ENCODE measurements at regions not wholly inside any gene's neighbourhood (a gene's known extent, or its start where the extent isn't known, plus 50 kb on each side); places are given as distances from the start of the nearest gene placed in this dataset.

DNA sequence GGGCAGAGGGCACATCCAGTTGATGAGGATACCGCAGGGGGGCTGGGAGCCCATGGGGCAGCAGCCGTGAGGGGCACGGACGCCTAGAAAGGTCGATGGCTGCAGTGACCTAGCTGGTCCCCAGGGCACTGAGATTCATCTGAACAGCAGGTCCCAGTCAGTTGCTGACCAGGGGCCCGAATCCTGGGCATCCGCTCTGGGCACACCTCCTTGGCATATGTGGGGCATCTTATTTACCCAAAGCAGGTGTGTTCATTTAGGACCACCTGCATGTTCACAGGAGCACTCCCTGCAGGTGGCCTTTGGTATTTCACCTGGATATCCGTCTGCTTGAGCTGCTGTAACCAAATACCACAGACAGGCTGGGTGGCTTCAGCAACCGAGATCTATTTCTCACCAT, 72.0 kb upstream of the ODC1 start:
- Mint-ChIP-seq H3K27me3 (peaks cover 12% of the 10 kb centered on the region), H3K27ac (ENCODE audit: low read depth) (no peak overlapping the region), H3K9me3 (peaks cover 6% of the 10 kb centered on the region), H3K4me3 (no peak overlapping the region), H3K4me1 (no peaks in the 10 kb centered on the region), H3K36me3 (ENCODE audit: insufficient read depth) (no peaks in the 10 kb centered on the region)
- no peak for ATAC-seq (replicated peaks; ENCODE audit: extremely low read depth, poor library complexity, severe bottlenecking)
- DNase-seq (ENCODE audit: low spot score in 2 of 2): no peak

DNA sequence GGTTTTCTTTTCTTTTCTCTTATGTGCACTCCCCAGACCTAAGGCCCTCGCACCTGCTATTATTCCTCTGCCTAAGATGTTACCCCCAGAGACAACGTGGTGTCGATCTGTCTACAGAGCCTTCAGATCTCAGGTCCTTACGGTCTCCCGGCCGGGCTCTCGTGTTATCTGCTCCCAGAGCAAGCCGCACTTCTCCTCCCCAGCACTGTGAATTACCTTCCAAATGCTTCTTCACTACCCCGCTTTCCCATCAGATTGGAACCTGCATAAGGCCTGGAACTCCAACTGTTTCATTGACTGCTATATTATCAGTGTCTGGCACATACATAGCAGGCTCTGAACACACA, 71.2 kb upstream of the ODC1 start:
- DNase-seq (ENCODE audit: low spot score in 2 of 2) (no peak), ATAC-seq (replicated peaks; ENCODE audit: extremely low read depth, poor library complexity, severe bottlenecking) (no peak)
- Mint-ChIP-seq H3K9me3 (peaks cover 11% of the 10 kb centered on the region), H3K4me1 (no peaks in the 10 kb centered on the region), H3K4me3 (no peak overlapping the region), H3K27ac (ENCODE audit: low read depth) (no peak overlapping the region), H3K27me3 (peaks cover 12% of the 10 kb centered on the region), H3K36me3 (ENCODE audit: insufficient read depth) (peaks cover under 1% of the 10 kb centered on the region)

DNA sequence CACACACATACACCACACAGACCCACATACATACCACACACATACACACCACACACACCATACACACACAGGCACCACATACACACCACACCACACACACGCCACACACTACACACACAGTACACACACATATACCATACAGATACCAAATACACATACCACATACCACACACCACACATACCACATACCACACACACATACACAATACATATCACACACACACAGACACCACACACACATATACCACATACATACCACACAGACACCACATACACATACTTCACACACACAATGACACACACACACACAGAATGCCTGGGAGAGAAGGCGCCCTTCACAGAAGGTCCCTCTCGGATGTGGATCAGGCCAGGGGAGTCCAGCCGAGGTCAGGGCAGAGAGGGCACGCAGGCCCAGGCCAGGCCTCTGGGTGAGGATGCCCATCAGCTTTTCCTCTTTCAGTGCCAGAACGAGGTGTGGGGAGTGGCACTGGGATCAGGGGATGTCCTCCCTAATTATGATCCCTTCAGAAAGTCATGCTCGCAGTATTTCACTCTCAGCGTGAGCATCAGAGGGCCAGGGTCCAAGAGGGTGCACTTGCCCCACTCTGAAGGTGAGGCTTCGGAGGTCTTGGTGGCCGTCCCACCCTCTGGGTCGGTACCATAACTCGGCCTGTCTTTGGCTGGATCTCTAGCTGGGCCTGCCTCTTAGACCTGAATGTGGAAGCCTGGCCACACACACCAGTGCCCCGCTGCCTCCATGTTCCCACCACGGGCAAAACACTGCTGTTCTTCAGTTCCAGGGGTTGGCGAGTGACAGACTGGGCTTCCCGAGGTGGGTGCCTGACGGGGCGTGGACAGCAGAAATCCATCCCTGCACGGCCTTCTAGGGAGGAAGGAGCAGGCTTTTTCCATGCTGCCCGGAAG, 70.6 kb upstream of the ODC1 start:
- peaks cover 2% of the 10 kb centered on the region for H3K36me3 Mint-ChIP-seq (ENCODE audit: insufficient read depth)
- ATAC-seq (replicated peaks; ENCODE audit: extremely low read depth, poor library complexity, severe bottlenecking): no peak
- H3K27ac Mint-ChIP-seq (ENCODE audit: low read depth): no peak overlapping the region
- no peak overlapping the region for H3K4me3 Mint-ChIP-seq
- H3K27me3 Mint-ChIP-seq: peaks cover 7% of the 10 kb centered on the region
- DNase-seq (ENCODE audit: low spot score in 2 of 2): no peak
- no peaks in the 10 kb centered on the region for H3K4me1 Mint-ChIP-seq
- H3K9me3 Mint-ChIP-seq: peaks cover 11% of the 10 kb centered on the region

- Mint-ChIP-seq H3K27me3 (no peaks in the 10 kb centered on the region), H3K27ac (ENCODE audit: low read depth) (no peak overlapping the region), H3K4me1 (no peaks in the 10 kb centered on the region), H3K9me3 (peaks cover 11% of the 10 kb centered on the region), H3K4me3 (no peak overlapping the region), H3K36me3 (ENCODE audit: insufficient read depth) (peaks cover 2% of the 10 kb centered on the region)
- ATAC-seq (replicated peaks; ENCODE audit: extremely low read depth, poor library complexity, severe bottlenecking): no peak
- no peak for DNase-seq (ENCODE audit: low spot score in 2 of 2)
Measured at GRCh38 chr2:10517351-10518043, 69.4 kb upstream of the ODC1 start.

DNA sequence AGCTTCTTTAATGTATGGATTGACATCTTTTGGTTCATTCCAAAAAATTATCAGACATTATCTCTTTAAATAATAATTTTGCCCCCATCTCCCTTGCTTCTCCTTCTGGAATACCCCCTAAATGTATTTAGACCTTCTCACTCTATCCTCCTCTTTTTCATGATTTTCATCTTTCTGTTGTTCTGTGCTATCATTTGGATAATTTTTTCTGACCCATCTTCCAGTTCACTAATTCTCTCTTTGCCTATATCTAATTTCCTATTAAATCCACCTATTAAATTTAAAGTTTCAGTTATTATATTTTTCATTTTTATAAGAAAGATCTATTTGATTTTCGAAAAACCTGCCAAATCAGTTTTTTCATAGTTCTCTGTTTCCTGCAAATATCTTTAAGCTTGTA, 67.8 kb upstream of the ODC1 start:
- no peak for ATAC-seq (replicated peaks; ENCODE audit: extremely low read depth, poor library complexity, severe bottlenecking)
- H3K27me3 Mint-ChIP-seq: no peaks in the 10 kb centered on the region
- no peak overlapping the region for H3K4me3 Mint-ChIP-seq
- no peak for DNase-seq (ENCODE audit: low spot score in 2 of 2)
- H3K4me1 Mint-ChIP-seq: no peaks in the 10 kb centered on the region
- H3K9me3 Mint-ChIP-seq: peaks cover 11% of the 10 kb centered on the region
- H3K27ac Mint-ChIP-seq (ENCODE audit: low read depth): no peak overlapping the region
- peaks cover 2% of the 10 kb centered on the region for H3K36me3 Mint-ChIP-seq (ENCODE audit: insufficient read depth)

GRCh38 chr2:10514743-10515142, 66.6 kb upstream of the ODC1 start:
- no peak for ATAC-seq (replicated peaks; ENCODE audit: extremely low read depth, poor library complexity, severe bottlenecking)
- no peak for DNase-seq (ENCODE audit: low spot score in 2 of 2)
- H3K36me3 Mint-ChIP-seq (ENCODE audit: insufficient read depth): peaks cover 2% of the 10 kb centered on the region

DNA sequence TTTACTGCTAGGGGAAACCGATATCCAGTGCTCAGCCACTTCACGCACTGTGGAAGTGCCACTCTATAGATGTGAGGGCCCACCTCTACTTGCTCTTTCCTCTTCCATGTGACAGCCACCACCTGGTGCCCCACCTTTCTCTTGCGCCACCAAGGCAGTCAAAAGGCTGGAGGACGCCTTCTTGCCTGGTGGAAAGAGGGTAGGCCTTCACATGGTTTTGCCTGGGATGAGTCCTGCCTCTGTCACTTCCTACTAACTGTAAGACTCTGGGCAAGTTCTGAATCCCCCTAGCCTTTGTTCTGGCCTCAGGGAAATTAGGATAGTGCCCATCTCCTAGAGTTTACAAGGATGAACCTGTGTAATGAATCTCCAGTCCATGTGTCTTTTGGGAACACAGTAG, 66.1 kb upstream of the ODC1 start:
- peaks cover 11% of the 10 kb centered on the region for H3K9me3 Mint-ChIP-seq
- no peak overlapping the region for H3K4me3 Mint-ChIP-seq
- DNase-seq (ENCODE audit: low spot score in 2 of 2): no peak
- ATAC-seq (replicated peaks; ENCODE audit: extremely low read depth, poor library complexity, severe bottlenecking): no peak
- no peaks in the 10 kb centered on the region for H3K4me1 Mint-ChIP-seq
- H3K27me3 Mint-ChIP-seq: no peaks in the 10 kb centered on the region
- H3K36me3 Mint-ChIP-seq (ENCODE audit: insufficient read depth): peaks cover 2% of the 10 kb centered on the region
- no peak overlapping the region for H3K27ac Mint-ChIP-seq (ENCODE audit: low read depth)

More at GRCh38 chr2:10514743-10515142, 66.6 kb upstream of the ODC1 start:
- H3K27ac Mint-ChIP-seq (ENCODE audit: low read depth): no peak overlapping the region
- no peaks in the 10 kb centered on the region for H3K27me3 Mint-ChIP-seq
- H3K4me3 Mint-ChIP-seq: no peak overlapping the region
- no peaks in the 10 kb centered on the region for H3K4me1 Mint-ChIP-seq
- H3K9me3 Mint-ChIP-seq: peaks cover 11% of the 10 kb centered on the region

DNA sequence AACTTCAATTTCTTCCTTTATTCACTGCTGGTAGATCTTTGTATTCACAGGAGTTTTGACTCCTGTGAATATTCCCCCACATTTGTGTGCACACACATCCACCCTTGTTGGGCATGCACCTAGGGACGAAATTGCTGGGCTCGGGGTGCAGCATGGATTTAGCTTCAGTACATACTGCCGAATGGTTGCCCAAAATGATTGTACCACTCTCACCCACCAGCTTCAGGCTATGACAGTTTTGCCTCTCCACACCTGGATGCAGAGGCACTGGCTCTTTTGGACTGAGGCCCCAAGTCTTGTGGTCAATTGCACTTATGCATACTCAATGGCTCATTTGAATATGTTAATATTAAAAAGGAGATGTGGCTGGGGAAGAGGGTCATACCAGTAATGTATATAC, 65.1 kb upstream of the ODC1 start:
- ATAC-seq (replicated peaks; ENCODE audit: extremely low read depth, poor library complexity, severe bottlenecking) (no peak), DNase-seq (ENCODE audit: low spot score in 2 of 2) (no peak)
- H3K27ac Mint-ChIP-seq (ENCODE audit: low read depth): no peak overlapping the region
- H3K4me3 Mint-ChIP-seq: no peak overlapping the region
- peaks cover 2% of the 10 kb centered on the region for H3K36me3 Mint-ChIP-seq (ENCODE audit: insufficient read depth)
- H3K4me1 Mint-ChIP-seq: no peaks in the 10 kb centered on the region
- H3K27me3 Mint-ChIP-seq: no peaks in the 10 kb centered on the region
- H3K9me3 Mint-ChIP-seq: peaks cover 11% of the 10 kb centered on the region

- Mint-ChIP-seq H3K9me3 (no peaks in the 10 kb centered on the region), H3K4me3 (no peak overlapping the region), H3K27ac (ENCODE audit: low read depth) (no peak overlapping the region), H3K4me1 (no peaks in the 10 kb centered on the region), H3K27me3 (peaks cover 2% of the 10 kb centered on the region), H3K36me3 (ENCODE audit: insufficient read depth) (no peaks in the 10 kb centered on the region)
- ATAC-seq (replicated peaks; ENCODE audit: extremely low read depth, poor library complexity, severe bottlenecking) (no peak), DNase-seq (ENCODE audit: low spot score in 2 of 2) (no peak)
Measured at GRCh38 chr2:10508038-10508437, 59.9 kb upstream of the ODC1 start.

DNA sequence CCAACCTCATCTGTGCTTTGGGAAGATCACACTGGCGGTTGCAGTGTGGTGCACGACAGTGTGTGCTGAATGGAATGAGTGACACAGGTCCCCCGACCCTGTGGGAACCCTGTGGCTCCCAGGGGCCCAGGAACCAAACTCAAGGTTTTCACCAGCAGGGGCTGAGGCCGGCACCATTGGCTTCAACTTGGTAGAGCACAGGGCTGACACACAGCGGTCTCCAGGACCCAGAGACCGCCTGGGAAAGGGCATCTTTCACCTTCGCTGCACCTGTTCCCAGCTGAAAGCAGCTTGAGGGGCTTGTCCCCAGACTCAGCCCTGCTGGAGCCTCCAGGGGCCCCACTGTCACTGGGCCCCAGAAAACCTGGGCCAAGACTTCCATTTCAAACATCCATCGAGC, 59.0 kb upstream of the ODC1 start:
- H3K9me3 Mint-ChIP-seq: no peaks in the 10 kb centered on the region
- H3K4me3 Mint-ChIP-seq: no peak overlapping the region
- peaks cover 12% of the 10 kb centered on the region for H3K27me3 Mint-ChIP-seq
- ATAC-seq (replicated peaks; ENCODE audit: extremely low read depth, poor library complexity, severe bottlenecking) (no peak), DNase-seq (ENCODE audit: low spot score in 2 of 2) (no peak)
- H3K36me3 Mint-ChIP-seq (ENCODE audit: insufficient read depth): no peaks in the 10 kb centered on the region
- H3K4me1 Mint-ChIP-seq: no peaks in the 10 kb centered on the region
- H3K27ac Mint-ChIP-seq (ENCODE audit: low read depth): no peak overlapping the region

DNA sequence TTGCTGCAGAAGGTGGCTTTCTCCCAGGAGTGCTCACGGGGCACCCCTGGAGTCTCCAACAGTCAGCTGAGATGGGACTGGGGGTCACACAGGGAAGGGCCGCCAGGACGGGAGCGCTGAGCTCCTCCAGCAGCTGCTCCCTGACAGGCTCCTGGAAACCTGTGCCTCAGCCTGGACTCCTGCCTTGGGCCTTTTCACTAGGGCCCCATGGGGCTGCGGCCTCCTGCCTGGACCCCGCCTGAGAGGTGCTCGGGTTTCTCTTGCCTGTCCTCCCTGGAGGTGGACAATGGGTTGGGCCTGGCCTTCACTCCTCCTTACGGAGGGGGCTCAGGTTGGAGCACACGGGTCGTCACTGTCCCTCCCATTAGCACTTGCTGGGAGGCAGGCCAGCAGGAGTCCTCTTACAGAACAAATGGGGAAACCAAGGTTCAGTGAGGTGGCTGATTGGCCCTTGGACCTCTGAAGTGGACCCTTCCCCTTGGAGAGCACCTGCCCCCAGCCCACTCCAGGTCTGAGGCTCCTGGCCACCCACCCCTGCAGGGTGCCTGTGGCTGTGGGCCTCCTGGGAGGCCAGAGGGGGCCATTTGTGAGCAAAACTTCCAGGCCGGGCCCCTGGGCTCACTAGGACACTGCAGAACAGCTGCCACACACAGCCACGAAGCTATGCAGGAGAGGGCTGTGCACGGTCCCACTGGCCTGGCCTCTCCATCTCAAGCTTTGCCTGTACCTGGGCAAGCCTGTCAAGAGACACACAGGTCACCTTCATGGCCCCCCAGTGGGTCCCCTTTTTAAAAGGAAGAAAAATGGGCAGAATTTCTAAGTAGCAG, 57.1 kb upstream of the ODC1 start:
- Mint-ChIP-seq H3K9me3 (no peaks in the 10 kb centered on the region), H3K36me3 (ENCODE audit: insufficient read depth) (no peaks in the 10 kb centered on the region), H3K27me3 (peaks cover 19% of the 10 kb centered on the region), H3K27ac (ENCODE audit: low read depth) (no peak overlapping the region), H3K4me1 (no peaks in the 10 kb centered on the region), H3K4me3 (no peak overlapping the region)
- ATAC-seq (replicated peaks; ENCODE audit: extremely low read depth, poor library complexity, severe bottlenecking): no peak
- no peak for DNase-seq (ENCODE audit: low spot score in 2 of 2)

DNA sequence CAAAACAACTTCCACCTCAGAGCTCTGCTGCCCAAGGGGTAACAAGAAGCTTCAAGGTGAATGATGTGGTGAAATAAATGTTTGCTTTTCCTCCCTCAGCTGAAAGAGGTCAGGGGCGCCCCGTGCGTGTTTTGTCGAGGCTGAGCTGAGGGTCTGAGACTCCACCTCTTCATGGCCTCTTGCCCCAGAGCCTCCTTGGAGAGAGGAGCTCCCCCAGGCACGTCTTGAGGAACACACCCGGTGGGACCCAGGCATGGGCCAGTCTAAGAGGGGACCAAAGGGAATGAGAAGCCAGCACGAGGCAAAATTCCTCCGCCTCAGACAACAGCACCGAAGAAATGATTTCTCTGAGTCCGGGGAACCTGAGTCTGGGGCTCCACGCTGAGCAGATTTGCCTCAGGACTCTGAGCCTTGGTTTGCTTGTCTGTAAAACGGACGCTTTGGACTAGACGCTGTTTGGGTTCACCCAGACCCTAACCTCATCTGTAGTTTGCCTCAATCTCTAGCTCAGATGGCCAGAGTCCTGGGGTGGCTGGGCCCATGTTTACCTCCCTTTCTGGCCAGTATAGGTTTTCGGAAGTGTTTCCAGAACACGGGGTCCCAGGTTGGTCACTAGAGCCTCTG, 56.4 kb upstream of the ODC1 start:
- Mint-ChIP-seq H3K36me3 (ENCODE audit: insufficient read depth) (no peaks in the 10 kb centered on the region), H3K4me1 (no peaks in the 10 kb centered on the region), H3K27me3 (peaks cover 19% of the 10 kb centered on the region), H3K27ac (ENCODE audit: low read depth) (no peak overlapping the region), H3K4me3 (no peak overlapping the region), H3K9me3 (no peaks in the 10 kb centered on the region)
- ATAC-seq (replicated peaks; ENCODE audit: extremely low read depth, poor library complexity, severe bottlenecking): no peak
- DNase-seq (ENCODE audit: low spot score in 2 of 2): no peak

Data from central memory CD8-positive, alpha-beta T cell (primary cell).